Inflammatory macrophage (primary cell): ENCODE measurements at regions not wholly inside any gene's neighbourhood (a gene's known extent, or its start where the extent isn't known, plus 50 kb on each side); places are given as distances from the start of the nearest gene placed in this dataset.
"Not testable (repeated sequence)": the region's sequence is repeated elsewhere in the genome, so short reads cannot be mapped to it uniquely, and the experiment has no call there.

Experiments used
- DNase-seq, 2 donors: peaks; one replicate each; pipeline ENCODE4 v3.0.0-alpha.2; 2020 to 2022

- DNase-seq = no peak
These were observed 405.7 kb upstream of the PPP2R3A start for GRCh38 chr3:135559802-135560201.

- no peak for DNase-seq
These were observed 404.7 kb upstream of the PPP2R3A start for GRCh38 chr3:135560847-135561246.

GRCh38 chr3:135564696-135565095, 400.8 kb upstream of the PPP2R3A start:
- no peak for DNase-seq

GRCh38 chr3:135565546-135565945, 400.0 kb upstream of the PPP2R3A start:
- no peak for DNase-seq

- no peak for DNase-seq
These were observed 398.3 kb upstream of the PPP2R3A start for GRCh38 chr3:135567223-135567622.

GRCh38 chr3:135576751-135577150, 388.8 kb upstream of the PPP2R3A start:
- DNase-seq = no peak

GRCh38 chr3:135581806-135582205, 383.7 kb upstream of the PPP2R3A start:
- no peak for DNase-seq

- no peak for DNase-seq
These were observed 382.7 kb upstream of the PPP2R3A start for GRCh38 chr3:135582800-135583199.

- no peak for DNase-seq
These were observed 369.0 kb upstream of the PPP2R3A start for GRCh38 chr3:135596563-135596962.

GRCh38 chr3:135597855-135598254, 367.7 kb upstream of the PPP2R3A start:
- DNase-seq = no peak

- no peak for DNase-seq
These were observed 366.9 kb upstream of the PPP2R3A start for GRCh38 chr3:135598597-135598996.

- not testable (repeated sequence) for DNase-seq
These were observed 361.0 kb upstream of the PPP2R3A start for GRCh38 chr3:135604512-135604911.

- DNase-seq = no peak
These were observed 347.4 kb upstream of the PPP2R3A start for GRCh38 chr3:135618123-135618522.

GRCh38 chr3:135621184-135621920, 344.2 kb upstream of the PPP2R3A start:
- DNase-seq = no peak

GRCh38 chr3:135622215-135622614, 343.3 kb upstream of the PPP2R3A start:
- no peak for DNase-seq

GRCh38 chr3:135622656-135623055, 342.9 kb upstream of the PPP2R3A start:
- no peak for DNase-seq

- no peak for DNase-seq
These were observed 342.0 kb upstream of the PPP2R3A start for GRCh38 chr3:135623558-135623957.

GRCh38 chr3:135627057-135627456, 338.5 kb upstream of the PPP2R3A start:
- DNase-seq = no peak

GRCh38 chr3:135629701-135630408, 335.7 kb upstream of the PPP2R3A start:
- no peak for DNase-seq

GRCh38 chr3:135632556-135633065, 332.9 kb upstream of the PPP2R3A start:
- DNase-seq = no peak

- DNase-seq = no peak
These were observed 332.4 kb upstream of the PPP2R3A start for GRCh38 chr3:135633078-135633477.

- no peak for DNase-seq
These were observed 328.9 kb upstream of the PPP2R3A start for GRCh38 chr3:135636596-135636995.

- no peak for DNase-seq
These were observed 328.5 kb upstream of the PPP2R3A start for GRCh38 chr3:135637013-135637412.

GRCh38 chr3:135641761-135642160, 323.8 kb upstream of the PPP2R3A start:
- no peak for DNase-seq
